GM21381 (cell line): ENCODE measurements at regions not wholly inside any gene's neighbourhood (a gene's known extent, or its start where the extent isn't known, plus 50 kb on each side); places are given as distances from the start of the nearest gene placed in this dataset.

Experiments
- ATAC-seq: cut with Tn5 transposase; IDR thresholded peaks from one replicate; pipeline ENCODE4 v1.9.1; 2021; ENCODE audit warnings: mild to moderate bottlenecking, moderate library complexity; ENCODE audit not compliant: unreplicated experiment

DNA sequence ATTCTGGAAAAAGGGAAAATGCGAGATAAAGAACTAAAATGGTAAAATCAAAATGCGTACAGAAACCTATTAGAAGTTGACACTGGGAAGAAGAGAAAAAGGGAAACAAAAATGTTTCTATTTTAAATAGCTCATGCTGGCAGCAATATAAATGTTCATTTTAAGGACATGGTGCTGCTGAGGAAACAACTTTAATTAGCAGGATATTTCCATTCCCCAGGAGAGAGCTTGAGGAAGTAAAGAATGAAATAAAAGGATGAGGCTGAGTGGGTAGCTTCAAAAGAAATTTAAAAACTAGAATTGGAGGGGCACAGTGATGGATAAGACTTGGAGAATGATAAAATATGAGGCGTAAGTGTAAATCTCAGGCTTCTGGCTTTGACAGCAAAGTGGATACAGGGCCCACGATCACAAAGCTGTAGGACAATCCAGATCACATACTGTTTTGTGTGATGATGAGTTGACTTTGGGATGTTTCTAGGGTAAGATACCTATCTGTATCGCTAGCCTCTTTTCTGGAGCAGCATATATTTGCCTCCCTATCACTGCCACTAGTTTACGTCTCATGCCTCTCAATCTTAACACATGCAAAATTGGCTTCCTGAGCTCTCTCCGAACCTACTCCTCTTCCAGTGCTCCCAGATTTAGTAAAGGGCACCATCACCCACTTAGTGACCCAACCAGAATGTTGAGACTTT lies 571.3 kb upstream of the MIR17HG start:
- ATAC-seq, result no peak

DNA sequence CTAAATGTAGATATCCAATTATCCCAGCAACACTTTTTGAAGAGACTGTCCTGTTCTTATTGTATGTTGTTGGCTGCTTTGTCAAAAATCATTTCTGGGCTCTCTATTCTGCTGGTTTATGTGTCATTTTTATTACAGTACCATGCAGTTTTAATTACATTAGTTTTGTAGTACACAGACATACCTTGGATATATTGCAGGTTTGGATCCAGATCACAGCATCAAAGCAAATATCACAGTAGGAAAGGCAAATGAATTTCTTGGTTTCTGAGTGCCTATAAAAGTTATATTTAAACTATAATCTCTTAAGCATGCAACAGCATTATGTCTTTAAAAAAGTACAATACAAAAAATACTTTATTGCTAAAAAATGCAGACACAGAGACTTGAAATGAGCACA lies 564.2 kb upstream of the MIR17HG start:
- ATAC-seq, result no peak

DNA sequence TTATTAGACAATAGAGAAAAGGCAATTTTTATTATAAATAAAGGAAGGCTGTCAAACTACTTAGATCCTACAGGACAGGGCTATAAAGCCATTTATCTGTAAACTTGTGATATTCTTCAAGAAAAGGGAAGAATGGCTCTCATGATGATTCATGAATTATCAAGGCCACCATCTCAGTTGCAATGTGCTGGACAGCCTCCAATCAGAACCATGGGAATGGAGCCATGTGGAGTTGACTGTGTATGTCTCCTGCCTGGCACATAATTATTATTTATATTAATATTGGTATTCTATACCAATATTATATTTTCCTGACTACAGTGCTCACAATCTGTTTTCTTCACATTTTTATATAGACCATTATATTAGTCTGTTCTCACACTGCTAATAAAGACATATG lies 560.5 kb upstream of the MIR17HG start:
- ATAC-seq, result no peak

DNA sequence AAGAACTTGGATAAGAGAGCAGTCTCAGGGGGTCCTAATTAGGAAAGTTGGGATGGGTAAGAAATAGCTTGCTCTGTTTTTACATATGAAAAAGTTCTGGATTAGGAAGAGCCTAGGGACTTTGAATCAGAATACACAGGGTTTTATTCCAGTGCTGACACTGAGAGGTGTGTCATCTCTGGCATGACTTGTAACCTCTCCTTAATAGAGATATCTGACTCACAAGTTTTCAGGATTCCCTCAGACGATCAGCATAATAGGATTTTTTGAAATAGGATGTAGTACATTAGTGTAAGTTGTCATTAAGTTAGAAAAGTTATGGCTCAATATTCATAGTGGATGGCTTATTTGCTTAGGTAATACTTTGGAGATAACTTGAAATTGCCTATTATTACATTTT lies 555.2 kb upstream of the MIR17HG start:
- no peak for ATAC-seq

DNA sequence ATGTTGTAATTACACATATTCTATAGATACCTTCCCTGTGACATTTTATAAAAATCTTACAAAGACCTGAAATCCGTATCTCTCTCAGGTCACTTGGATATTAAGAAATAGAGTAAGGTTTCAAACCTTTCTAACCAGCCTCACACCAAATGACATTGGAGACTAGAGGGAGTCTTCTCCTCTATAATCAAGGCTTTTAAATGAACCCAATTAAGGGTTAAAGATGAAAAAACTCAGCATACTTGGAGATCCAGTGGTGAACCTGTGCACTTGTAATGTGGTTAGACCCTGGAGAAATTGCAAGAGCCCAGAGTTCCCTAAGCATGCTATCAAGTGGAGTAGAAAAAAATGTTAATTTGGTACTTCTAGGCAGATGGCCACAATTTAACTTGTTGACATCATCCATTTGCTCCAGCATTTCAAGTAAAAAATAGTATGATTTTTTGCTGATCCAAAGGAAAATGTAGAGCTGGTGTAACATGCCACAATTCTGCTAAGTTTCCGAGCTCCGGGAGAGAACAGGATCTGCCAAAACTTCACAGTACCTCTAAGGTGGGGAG lies 554.1 kb upstream of the MIR17HG start:
- no peak for ATAC-seq

DNA sequence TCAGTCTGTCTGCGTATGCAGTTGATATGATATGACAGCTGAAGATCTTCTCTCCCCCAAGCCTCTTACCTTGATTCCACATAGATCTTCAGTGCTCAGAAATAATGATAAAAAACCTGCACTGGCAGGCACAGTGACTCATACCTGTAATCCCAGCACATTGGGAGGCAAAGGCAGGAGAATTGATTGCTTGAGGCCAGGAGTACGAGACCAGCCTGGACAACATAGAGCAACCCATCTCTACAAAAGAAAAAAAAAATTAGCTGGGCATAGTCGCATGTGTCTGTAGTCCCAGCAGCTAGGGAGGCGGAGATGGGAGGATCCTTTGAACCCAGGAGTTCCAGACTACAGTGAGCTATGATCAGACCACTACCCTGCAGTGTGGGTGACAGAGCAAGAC lies 551.0 kb upstream of the MIR17HG start:
- no peak for ATAC-seq

DNA sequence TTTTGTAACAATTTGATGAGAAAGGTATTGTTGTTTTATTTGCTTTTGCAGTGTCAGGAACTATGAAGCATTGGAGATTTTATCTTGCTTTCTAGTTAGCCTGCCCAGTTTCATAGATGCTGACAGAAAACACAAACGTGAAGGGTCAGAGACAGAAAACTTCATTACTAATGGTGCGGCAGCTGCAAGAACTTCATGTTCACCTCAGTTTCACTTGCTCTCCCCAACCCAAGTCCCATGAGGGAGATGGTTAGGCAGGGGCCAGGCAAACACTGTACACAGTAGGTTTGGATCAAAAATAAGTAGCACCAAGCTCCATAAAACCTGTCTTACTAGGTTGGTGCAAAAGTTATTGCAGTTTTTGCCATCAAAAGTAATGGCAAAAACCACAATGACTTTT lies 550.2 kb upstream of the MIR17HG start:
- ATAC-seq, result no peak

DNA sequence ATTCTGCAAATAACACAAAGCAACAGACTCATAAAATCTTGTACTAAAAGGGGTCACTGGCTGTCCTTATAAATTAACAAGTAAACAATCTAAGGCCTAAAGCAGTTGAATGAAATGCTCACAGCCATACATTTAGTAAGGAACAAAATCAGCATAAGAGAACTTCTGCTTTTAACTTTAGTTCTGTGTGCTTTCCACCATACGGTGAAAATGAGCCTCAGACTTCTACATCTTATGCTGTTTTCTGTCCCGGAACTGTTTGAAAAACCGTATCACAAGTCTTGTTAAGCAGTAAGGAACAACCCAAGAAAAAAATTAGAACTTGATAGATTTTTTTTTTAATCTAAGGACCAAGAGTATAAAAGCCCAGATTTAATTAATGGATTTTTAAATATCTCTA lies 549.1 kb upstream of the MIR17HG start:
- no peak for ATAC-seq

DNA sequence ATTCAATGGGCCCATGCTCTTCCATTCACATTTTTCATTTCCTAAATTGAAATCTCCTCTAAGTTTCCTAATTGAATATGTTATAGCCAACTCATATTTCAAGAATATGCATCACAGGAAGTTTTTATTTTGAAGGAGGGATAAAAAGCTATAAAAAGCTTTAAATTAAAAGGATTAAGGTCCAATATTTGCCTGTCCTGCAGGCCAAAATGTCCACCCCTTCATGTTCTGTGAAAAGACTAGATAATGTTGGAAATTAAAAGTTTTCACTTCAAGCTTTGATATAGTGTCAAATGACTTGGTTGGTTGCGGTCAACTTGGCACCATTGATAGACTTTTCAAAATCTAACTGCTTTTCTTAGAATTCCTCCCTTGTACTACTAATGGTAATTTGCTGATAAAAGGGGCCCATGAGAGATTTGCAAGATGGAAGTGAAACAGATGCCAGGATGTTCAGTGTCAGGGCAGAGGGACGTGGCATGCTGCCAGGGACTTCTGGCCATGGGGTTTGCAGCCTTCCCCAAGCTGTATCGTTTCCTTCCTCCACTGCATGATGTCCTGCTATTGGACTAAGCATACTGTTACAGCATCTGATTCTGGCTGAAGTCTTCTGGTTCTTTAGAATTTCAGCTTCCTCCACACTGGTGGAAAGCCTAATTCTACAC lies 547.3 kb upstream of the MIR17HG start:
- no peak for ATAC-seq

DNA sequence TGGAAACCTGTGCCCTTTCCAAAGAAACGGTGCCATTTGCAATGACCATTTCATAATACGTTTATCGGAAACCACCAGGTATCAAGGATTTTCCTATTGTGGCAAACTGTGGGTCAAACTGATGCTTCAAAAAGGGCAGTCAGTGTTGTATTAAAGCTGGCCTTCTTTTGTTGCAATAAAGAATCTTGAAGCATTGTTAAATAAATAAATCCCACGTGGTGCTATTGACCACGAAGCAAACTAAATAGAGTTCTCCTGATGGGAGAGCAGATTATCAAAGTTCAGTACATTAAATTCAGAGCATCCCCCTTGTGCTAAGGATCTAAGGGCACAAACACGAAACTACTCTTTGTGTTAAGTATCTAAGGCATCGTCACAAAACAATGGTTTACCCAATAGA lies 545.9 kb upstream of the MIR17HG start:
- no peak for ATAC-seq

DNA sequence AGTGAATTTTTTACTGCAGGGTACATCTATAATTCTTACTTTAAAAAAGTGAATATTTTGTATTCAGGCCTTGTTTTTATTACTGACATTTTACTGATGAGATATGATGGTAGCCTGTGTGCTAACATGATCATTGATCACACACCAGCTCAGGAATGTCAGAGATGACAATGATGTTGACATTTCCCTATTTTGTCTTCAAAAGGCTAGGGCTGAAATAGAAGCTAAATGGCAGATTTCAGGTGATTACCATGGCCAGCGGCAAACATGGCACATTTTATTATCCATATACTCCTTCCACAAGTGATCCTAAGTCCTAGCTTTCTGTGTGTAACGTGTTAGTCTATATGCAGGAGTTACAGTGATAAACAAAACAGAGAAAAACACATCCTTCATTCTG lies 544.3 kb upstream of the MIR17HG start:
- ATAC-seq, result no peak

DNA sequence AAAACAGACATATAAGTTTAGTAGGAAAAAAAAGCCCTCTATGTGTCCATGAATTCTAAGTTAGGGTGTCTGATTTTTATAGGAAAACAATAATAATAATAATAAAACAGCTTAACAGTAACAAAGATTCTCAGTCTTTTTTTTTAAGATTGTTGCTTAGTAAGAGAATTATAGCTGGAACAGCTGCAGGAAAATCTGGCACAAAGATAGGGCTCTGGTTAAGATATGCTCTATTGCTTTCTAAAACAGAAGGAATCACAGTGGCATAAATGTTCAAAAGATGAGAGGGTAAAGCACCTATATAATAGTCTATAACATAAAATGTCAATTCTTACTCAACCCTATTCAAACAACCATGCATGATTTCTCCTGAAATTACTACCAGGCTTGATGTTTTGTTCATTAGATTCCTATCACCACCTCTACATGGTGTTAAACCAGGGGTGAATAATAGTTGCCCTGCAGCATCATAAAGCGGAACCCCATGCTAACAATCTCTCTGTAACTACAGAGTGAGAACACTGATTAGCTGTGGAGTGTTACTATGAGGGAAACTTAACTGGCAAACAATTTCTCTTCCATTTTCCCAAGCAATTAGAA lies 541.4 kb upstream of the MIR17HG start:
- no peak for ATAC-seq

DNA sequence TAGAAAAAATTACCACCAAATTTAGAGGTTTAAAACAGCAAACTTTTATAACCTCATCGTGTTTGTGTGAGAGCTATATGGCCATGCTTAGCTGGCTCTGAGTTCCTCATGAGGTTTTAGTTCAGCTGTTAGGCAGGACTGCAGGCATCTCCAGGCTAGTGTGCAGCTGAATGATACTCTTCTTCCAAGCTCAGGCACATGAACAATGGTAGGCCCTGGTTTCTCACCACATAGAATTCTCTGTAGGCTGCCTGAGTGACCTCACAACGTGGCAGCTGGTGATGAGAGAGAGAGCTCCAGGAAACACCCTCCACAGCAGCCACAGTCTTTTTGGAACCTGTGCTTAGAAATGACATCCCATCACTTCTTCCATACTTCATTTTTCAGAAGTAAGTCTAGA lies 540.6 kb upstream of the MIR17HG start:
- ATAC-seq, result no peak

DNA sequence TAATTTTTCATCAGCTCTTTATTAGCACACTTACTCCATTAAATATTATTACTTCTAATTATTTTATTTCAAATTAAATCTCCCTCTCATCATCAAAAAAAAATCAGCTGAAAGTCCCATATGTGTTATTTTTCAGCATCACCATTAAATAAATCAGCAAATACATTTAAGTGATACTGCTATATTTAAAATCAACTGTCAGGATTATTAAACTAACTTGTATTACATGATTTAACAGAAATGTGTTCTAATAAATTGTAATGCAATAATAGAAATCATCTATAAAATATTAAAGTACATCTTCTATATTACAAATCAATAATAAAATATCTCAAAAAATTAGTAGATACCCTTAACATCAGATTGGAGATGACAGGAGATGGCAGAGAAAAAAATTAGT lies 538.6 kb upstream of the MIR17HG start:
- no peak for ATAC-seq

DNA sequence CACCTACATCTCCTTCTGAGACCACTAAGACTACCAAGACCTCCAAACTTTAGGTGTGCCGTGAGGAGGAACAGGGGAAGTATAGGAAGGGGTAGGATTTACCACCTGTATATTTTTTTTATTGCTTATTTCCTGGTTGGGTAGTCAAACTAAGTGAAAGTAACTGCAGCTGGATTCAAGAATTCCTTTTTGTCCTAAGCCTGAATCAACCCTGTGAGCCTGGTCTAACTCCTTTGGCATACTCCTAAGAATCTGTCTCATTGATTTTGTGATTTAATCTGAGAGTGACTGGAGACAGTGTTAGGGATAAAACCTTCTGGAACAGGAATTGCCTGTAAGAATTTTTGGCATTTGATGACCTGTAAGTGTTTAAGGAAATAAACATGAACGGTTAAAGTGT lies 523.5 kb upstream of the MIR17HG start:
- no peak for ATAC-seq

DNA sequence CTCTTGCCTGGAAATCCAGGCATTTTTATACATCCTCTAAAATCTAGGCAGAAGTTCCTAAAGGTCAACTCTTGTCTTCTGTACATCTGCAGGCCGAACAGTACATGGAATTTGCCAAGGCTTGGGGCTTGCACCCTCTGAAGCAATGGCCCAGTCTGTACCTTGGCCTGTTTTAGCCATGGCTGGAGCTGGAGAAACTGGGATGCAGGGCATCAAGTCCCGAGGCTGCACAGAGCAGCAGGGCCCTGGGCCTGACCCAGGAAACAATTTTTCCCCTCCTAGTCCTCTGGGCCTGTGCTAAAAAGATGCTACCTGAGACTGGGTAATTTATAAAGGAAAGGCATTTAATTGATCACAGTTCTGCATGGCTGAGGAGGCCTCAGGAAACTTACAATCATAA lies 520.8 kb upstream of the MIR17HG start:
- ATAC-seq, result no peak

DNA sequence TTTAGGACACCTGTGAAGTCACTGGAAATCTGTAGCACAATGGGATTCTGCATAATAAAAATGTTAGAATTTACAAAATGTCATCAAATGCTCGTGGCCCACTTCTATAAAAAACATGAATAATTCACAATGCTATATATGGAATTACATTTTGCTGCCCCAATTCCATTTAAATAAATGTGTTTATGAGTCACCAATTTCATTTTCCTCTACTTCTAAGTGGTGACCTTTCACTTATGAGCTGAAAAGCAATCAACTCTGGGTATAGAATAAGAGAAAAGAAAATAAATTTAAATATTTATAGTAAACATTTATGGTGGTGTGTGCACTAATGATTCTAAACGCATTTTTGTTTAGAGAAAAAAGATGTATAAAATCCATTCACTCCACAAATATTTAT lies 516.7 kb upstream of the MIR17HG start:
- no peak for ATAC-seq

DNA sequence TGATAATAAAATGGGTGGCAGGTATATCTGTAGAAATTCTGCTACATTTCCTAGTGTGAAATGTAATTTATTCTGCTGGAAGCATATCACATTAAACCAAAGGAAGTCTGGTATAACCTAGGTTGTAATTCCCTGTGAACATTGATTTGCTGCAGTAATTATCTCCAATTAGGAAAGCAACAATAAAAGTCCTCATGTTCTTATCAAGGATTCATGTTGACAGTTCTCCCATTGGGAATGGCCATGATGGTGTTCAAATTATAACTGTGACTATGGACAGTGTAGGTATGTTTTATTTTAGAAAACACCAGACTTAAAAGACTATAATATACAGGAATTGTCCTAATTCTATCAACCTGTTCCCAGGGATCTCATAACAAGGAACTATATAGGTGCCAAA lies 513.5 kb upstream of the MIR17HG start:
- no peak for ATAC-seq

DNA sequence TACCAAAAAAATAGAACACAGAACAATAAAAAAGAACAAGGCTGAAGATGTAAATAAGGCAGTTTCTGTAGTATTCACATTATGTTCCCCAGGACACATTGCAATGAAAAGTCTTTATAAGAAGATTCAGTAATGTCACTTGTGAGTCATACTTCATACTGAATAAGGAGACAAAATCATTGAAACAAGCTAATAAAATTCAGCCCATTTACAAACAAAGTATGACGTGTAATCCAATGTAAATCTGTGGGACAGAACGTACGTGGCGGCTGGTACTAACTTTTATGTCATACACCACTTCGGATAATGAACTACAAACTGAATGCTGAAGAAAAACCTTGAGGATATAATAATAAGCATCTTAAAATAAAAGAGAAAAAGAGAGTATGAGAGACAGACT lies 512.8 kb upstream of the MIR17HG start:
- no peak for ATAC-seq

DNA sequence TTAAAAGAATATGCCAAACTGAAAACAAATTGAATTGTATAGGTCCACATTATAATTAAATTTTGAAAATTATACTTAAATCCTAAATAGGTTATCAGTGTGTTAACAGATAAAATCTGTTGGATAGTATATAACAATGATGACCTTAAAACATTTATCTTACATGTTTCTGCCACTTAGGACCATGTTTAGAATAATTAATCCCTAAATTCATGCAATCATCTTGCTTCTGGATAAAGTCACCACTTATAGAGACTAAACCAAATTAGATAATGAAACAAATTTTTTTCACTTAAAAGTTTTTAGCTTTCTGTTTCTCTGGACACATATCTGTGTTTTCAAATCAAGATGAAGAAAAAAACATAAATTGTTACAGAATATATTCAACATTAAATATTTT lies 511.7 kb upstream of the MIR17HG start:
- ATAC-seq, result no peak

DNA sequence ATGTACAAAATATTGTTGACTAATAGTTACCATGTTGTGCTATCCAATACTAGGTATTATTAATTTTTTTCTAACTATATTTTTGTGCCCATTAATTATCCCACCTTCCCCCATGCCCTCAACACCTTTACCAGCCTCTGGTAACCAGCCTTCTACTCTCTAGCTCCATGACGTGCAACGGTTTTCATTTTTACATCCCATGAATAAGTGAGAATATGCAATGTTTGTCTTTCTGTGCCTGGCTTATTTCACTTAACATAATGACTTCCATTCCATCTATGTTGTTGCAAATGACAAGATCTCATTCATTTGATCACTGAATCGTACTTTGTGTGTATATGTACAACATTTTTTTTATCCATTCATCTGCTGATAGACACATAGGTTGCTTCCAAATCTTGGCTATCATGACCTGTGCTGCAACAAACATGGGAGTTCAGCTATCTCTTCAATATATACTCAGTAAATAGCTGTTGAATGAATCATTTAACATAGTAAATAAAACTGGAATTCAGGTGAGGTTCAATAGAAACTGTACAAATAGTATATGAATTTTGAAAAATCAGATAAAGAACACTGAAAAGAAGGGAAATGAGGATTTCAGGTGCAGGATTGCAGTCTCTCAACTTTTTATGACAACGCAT lies 509.0 kb upstream of the MIR17HG start:
- ATAC-seq, result no peak

DNA sequence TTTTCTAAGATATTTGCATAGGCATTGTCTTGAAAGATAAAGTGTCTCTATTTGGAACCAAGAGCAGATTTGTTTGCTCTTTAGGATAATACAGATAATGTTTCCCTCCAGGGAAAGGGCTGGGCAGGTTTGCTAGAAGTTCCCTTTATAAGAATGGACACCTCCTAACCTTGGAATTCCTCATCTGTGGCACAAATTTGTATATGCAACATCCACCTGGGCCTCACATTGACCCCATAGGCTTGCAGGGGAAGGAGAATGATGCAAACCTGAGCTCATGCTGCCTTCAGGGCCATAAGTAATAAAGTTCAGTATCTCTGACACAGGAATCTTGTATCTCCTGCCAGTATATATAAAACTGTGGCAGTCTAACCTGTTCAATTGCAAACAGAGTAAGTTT lies 508.4 kb upstream of the MIR17HG start:
- no peak for ATAC-seq
